ENCODE measurements at regions not wholly inside any gene's neighbourhood (a gene's known extent, or its start where the extent isn't known, plus 50 kb on each side); places are given as distances from the start of the nearest gene placed in this dataset.

DNA sequence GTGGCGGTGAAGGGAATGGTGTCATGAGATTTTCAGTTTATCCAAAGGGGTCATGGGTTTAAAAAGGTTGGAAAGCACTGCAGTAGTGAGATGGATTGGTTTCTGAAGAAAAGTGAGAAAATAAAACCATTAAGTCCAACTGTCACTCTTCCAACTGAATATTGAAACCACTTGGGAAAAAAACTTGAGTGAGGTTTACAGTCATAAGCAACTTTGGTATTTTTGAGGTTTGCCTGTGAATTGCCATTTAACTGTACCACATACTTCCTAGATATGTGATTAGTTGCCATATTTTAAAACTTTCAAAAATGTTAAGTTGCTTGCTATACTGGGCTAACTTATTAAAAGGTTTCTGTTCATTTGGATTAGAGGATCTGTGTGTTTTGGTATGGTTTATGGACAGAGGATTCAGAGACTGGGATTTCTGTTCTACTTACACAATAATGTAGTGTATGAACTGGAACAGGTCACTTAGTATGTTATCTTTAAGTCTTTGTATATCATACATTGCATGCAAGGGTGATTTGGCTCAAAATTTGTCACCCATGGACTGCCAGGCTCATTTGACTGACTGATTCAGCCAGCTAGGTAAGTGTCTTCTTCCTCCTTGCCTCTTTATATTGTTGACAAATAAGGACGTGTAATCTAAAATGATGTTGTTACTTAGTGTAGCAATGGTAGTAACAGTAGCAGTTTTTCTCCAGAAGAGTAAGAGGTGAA lies 201.4 kb upstream of the EOMES start:
- TF ChIP-seq, protein P1, sequence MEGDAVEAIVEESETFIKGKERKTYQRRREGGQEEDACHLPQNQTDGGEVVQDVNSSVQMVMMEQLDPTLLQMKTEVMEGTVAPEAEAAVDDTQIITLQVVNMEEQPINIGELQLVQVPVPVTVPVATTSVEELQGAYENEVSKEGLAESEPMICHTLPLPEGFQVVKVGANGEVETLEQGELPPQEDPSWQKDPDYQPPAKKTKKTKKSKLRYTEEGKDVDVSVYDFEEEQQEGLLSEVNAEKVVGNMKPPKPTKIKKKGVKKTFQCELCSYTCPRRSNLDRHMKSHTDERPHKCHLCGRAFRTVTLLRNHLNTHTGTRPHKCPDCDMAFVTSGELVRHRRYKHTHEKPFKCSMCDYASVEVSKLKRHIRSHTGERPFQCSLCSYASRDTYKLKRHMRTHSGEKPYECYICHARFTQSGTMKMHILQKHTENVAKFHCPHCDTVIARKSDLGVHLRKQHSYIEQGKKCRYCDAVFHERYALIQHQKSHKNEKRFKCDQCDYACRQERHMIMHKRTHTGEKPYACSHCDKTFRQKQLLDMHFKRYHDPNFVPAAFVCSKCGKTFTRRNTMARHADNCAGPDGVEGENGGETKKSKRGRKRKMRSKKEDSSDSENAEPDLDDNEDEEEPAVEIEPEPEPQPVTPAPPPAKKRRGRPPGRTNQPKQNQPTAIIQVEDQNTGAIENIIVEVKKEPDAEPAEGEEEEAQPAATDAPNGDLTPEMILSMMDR (IDR thresholded peaks at IDR 0.05) = no peak
- no peak for TF ChIP-seq POLR2AphosphoS5 (IDR thresholded peaks at IDR 0.05)
- TF ChIP-seq EP300 (IDR thresholded peaks at IDR 0.05) = no peak
- no peak for TF ChIP-seq POLR2A (IDR thresholded peaks at IDR 0.05)
